Activated T-helper 1 cell treated with anti-CD3 and anti-CD28 coated beads, Interleukin-12 subunit alpha, Interleukin-12 subunit beta, Interleukin-2, Interleukin-4 antibody, amounts not matched to agents 30 ng/mL and 10 ng/mL and 1 ng/mL, durations not matched to agents 14 hours and 24 hours and 36 hours (primary cell): ENCODE measurements at regions not wholly inside any gene's neighbourhood (a gene's known extent, or its start where the extent isn't known, plus 50 kb on each side); places are given as distances from the start of the nearest gene placed in this dataset.
"Not testable (repeated sequence)": the region's sequence is repeated elsewhere in the genome, so short reads cannot be mapped to it uniquely, and the experiment has no call there.

Source experiments
- DNase-seq: peaks from one replicate; pipeline ENCODE4 v3.0.0; 2021; ENCODE audit warnings: low spot score
- H3K27ac Mint-ChIP-seq: one replicate; pipeline ENCODE4 v1.8.0; 2021; ENCODE audit warnings: mild to moderate bottlenecking, mixed read lengths
- H3K27me3 Mint-ChIP-seq: one replicate; pipeline ENCODE4 v1.8.0; 2022; ENCODE audit warnings: mild to moderate bottlenecking, moderate library complexity, mixed read lengths; ENCODE audit not compliant: insufficient read depth
- H3K36me3 Mint-ChIP-seq: one replicate; pipeline ENCODE4 v1.8.0; 2021; ENCODE audit warnings: low read depth, mixed read lengths
- H3K4me1 Mint-ChIP-seq: one replicate; pipeline ENCODE4 v1.8.0; 2021; ENCODE audit warnings: low read depth, mixed read lengths
- H3K4me3 Mint-ChIP-seq: one replicate; pipeline ENCODE4 v1.8.0; 2021; ENCODE audit warnings: mild to moderate bottlenecking, moderate library complexity, mixed read lengths
- H3K9me3 Mint-ChIP-seq: one replicate; pipeline ENCODE4 v1.8.0; 2021; ENCODE audit warnings: mixed read lengths
- intact Hi-C: fragments of 100-400 bp; cut with micrococcal nuclease; formaldehyde crosslinking; loops from one replicate; pipeline ENCODE4 v1.15.1; 2024

DNA sequence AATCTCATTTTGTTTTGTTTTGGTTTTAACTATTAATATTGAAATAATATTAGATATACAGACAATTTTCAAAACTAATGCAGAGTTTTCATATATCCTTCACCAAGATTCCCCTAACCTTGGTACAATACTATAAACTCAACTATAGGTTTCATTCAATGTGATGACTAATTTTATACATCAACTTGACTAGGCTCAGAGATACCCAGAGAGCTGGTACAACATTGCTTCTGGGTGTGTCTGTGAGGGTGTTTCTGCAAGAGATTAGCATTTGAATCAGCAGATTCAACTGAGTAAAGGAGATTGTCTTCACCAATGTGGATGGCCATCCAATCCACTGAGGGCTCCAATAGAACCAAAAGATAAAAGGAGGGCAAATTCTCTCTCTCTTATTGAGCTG, 221.3 kb upstream of the CRIM1 start:
- intact Hi-C loops, result no loop called here
- no peaks in the 10 kb centered on the region for H3K9me3 Mint-ChIP-seq
- peaks cover 19% of the 10 kb centered on the region for H3K27me3 Mint-ChIP-seq
- H3K4me1 Mint-ChIP-seq, result peaks cover 20% of the 10 kb centered on the region
- no peaks in the 10 kb centered on the region for H3K36me3 Mint-ChIP-seq
- DNase-seq, result no peak
- H3K4me3 Mint-ChIP-seq, result no peak overlapping the region
- no peak overlapping the region for H3K27ac Mint-ChIP-seq

DNA sequence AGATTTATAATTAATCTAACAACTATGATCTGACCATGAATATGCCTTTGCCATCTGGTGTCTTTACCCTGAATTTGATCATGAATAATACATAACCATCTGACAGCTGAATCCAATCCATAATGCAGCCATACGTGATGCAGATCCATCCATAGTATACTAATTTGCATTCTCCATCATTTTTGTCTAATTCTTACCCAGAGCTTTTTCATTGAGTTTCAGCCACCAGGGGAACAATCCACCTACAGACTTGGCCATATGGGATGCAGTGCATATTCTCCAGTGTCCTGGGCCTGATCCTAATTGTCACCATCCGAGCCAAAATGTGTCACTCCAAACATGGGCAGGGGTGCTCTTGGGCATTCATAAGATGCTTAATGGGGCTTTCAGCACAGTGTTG, 227.2 kb upstream of the CRIM1 start:
- no peak for DNase-seq
- intact Hi-C loops, result no loop called here
- no peaks in the 10 kb centered on the region for H3K36me3 Mint-ChIP-seq
- H3K4me1 Mint-ChIP-seq, result peaks cover 11% of the 10 kb centered on the region
- no peak overlapping the region for H3K27ac Mint-ChIP-seq
- H3K27me3 Mint-ChIP-seq, result peaks cover 20% of the 10 kb centered on the region
- H3K4me3 Mint-ChIP-seq, result no peak overlapping the region
- H3K9me3 Mint-ChIP-seq, result peaks cover 4% of the 10 kb centered on the region

DNA sequence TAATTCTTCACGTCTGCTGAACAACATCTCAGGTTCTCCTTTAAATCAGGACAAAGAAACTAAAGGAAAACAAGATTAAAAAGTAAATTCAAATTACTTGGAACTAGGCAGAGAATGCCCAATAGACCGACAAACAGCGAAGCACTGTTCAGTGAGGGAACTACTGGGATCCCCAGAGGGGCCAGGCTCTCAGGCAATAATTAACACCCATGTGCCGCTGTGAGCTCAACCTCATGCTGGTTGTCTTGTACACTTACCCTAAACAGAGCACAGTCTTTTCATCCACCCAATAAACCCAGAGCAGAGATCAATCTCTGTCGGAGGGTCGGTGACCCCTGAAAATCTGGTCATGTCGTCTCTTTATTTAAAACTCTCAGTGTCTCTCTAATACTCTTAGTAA, 229.9 kb upstream of the CRIM1 start:
- Mint-ChIP-seq H3K27me3 (peaks cover 20% of the 10 kb centered on the region), H3K4me3 (no peak overlapping the region), H3K4me1 (peaks cover 11% of the 10 kb centered on the region), H3K27ac (no peak overlapping the region), H3K36me3 (no peaks in the 10 kb centered on the region), H3K9me3 (peaks cover 12% of the 10 kb centered on the region)
- intact Hi-C loops, result no loop called here
- no peak for DNase-seq

DNA sequence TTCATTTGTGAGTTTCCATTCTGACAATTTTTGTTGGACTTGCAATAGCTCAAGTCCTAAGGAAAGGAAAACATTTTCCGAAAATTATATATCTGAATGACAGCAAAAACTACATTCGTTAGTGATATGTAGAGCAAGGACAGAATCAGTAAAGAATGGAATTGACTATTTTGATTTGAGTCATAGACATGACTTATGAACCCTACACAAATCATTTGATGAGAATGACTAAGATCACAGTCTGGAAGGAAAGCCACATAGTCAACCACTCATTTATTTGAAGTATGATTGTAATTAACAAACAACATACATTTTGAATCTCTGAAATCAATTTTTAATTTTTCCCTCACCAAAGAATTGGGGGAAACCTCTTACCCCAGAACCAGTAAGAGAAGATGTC, 231.6 kb upstream of the CRIM1 start:
- Mint-ChIP-seq H3K27ac (no peak overlapping the region), H3K9me3 (peaks cover 20% of the 10 kb centered on the region), H3K4me1 (peaks cover 11% of the 10 kb centered on the region), H3K4me3 (no peak overlapping the region), H3K36me3 (no peaks in the 10 kb centered on the region), H3K27me3 (peaks cover 23% of the 10 kb centered on the region)
- intact Hi-C loops, result loop anchor here (1.0 kb wide), 1 partner anchor 23 kb away; no protein-coding TSS in a partner anchor
- DNase-seq, result no peak

DNA sequence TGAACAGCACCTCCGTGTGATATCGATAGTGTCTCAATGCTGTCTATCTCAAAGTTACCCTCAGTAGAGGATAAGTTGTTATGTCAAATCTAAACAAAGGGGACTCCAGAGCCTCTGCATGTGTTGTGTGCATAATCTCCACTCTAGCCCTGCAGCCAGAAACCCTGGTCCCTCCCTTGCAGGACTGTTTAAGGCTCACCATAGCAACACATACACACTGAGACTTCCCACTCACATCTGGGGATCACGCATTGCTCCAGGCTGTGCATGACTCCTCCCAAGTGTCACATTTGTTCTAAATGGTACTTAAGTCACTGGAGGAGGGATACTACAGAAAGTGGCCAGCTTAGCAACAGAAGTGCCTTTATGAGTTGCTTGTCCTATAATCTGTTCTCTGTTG, 258.6 kb upstream of the CRIM1 start:
- Mint-ChIP-seq H3K4me3 (no peak overlapping the region), H3K27me3 (no peaks in the 10 kb centered on the region), H3K4me1 (no peaks in the 10 kb centered on the region), H3K9me3 (peaks cover 18% of the 10 kb centered on the region), H3K27ac (no peak overlapping the region), H3K36me3 (no peaks in the 10 kb centered on the region)
- intact Hi-C loops, result no loop called here
- no peak for DNase-seq

DNA sequence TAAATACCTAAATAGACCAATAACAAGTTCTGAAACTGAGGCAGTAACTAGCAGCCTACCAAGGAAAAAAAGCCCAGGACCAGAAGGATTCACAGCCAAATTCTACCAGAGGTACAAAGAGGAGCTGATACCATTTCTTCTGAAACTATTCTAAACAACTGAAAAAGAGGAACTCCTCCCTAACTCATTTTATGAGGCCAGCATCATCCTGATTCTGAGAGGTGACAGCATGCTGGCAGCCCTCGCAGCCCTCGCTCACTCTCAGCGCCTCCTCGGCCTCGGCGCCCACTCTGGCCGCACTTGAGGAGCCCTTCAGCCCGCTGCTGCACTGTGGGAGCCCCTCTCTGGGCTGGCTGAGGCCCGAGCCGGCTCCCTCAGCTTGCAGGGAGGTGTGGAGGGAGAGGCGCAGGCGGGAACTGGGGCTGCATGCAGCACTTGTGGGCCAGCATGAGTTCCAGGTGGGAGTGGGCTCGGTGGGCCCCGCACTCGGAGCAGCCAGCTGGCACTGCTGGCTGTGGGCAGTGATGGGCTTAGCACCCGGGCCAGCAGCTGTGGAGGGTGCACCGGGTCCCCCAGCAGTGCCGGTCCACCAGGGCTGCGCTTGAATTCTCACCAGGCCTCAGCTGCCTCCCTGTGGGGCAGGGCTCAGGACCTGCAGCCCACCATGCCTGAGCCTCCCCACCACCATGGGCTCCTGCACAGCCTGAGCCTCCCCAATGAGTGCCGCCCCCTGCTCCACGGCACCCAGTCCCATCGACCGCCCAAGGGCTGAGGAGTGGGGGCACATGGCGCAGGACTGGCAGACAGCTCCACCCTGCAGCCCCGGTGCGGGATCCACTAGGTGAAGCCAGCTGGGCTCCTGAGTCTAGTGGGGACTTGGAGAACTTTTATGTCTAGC, 263.5 kb upstream of the CRIM1 start:
- H3K27me3 Mint-ChIP-seq, DNase-seq, H3K4me3 Mint-ChIP-seq, H3K36me3 Mint-ChIP-seq, H3K4me1 Mint-ChIP-seq, intact Hi-C loops, H3K27ac Mint-ChIP-seq: not testable (repeated sequence)
- H3K9me3 Mint-ChIP-seq, result peaks cover 33% of the 10 kb centered on the region

DNA sequence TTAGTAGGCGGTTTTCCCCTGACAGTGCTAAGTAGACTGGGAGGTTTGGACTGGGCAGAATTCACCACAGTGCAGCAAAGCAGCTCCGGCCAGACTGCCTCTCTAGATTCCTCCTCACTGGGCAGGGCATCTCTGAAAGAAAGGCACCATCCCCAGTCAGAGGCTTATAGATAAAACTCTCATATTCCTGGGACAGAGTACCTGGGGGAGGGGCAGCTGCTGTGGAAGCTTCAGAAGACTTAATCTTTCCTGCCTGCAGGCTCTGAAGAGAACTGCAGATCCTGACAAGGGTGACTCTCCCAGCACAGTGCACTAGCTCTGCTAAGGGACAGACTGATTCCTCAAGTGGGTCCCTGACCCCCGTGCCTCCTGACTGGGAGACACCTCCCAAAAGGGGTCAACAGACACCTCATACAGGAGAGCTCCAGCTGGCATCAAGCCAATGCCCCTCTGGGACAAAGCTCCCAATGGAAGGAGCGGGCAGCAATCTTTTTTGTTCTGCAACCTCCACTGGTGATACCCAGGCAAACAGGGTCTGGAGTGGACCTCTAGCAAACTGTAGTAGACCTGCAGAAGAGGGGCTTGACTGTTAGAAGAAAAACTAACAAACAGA, 266.8 kb upstream of the CRIM1 start:
- DNase-seq, result no peak
- H3K4me1 Mint-ChIP-seq, result no peaks in the 10 kb centered on the region
- peaks cover 4% of the 10 kb centered on the region for H3K27me3 Mint-ChIP-seq
- peaks cover 23% of the 10 kb centered on the region for H3K9me3 Mint-ChIP-seq
- intact Hi-C loops, result no loop called here
- H3K36me3 Mint-ChIP-seq, result no peaks in the 10 kb centered on the region
- H3K27ac Mint-ChIP-seq, result no peak overlapping the region
- H3K4me3 Mint-ChIP-seq, result no peak overlapping the region

DNA sequence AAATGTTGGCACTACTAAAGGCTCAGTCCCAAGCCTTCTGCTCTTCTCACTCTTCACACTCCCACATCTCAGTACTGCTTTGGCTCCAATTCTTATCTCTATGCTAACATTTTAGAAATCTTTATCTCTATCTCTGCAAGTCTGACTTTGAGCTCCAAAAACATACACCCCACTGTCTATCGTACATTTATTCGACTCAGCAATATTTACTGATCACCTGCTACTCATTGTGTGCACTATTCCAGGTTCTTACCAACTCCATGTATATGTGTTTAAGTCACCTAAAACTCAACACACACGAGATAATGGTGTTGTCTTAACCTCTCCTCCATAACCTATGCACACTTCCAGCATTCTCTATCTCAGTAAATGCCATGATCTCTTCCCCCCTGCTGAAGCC, 268.2 kb upstream of the CRIM1 start:
- no peaks in the 10 kb centered on the region for H3K4me1 Mint-ChIP-seq
- H3K27ac Mint-ChIP-seq, result no peak overlapping the region
- intact Hi-C loops, result no loop called here
- H3K9me3 Mint-ChIP-seq, result peaks cover 14% of the 10 kb centered on the region
- H3K4me3 Mint-ChIP-seq, result no peak overlapping the region
- no peaks in the 10 kb centered on the region for H3K36me3 Mint-ChIP-seq
- peaks cover 7% of the 10 kb centered on the region for H3K27me3 Mint-ChIP-seq
- no peak for DNase-seq

DNA sequence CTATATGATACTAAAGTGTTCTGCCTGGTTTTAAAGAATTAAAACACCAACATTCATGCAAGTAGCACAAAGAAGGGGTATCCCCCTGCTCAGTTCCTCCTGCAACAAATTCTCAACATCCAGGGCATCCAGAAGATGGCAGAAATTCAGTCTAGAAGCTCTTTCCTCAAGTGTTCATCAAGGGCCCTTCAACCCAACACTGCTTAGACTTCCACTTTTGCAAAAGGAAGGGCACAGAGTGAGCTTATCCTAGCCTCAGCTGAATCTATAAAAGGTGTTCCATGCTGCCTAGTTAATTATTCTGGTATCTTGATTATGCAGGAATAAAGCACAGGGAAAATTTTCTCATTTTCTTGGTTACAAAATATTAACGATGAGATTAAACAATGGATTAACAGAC, 275.8 kb upstream of the CRIM1 start:
- Mint-ChIP-seq H3K27me3 (peaks cover 3% of the 10 kb centered on the region), H3K36me3 (no peaks in the 10 kb centered on the region), H3K4me1 (no peaks in the 10 kb centered on the region), H3K4me3 (no peak overlapping the region), H3K27ac (no peak overlapping the region), H3K9me3 (no peaks in the 10 kb centered on the region)
- no peak for DNase-seq
- intact Hi-C loops, result no loop called here

DNA sequence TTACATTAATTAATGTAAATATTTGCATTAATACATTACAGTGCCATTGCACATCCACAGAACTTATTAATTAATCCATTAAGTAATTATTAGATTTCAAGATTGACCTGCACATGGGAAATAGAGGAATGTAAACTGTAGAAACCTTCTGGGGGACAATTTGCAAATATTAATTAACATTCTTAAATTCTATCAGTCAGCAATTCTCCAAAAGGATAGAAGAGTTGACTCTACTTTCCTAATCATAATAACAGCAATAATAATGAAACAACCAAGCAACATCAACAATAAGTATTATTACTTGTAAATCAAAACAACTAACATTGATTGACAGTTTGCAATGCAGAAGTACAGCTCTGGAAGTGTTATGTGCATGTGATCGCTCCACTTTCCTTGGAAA, 281.6 kb upstream of the CRIM1 start:
- Mint-ChIP-seq H3K27me3 (peaks cover 5% of the 10 kb centered on the region), H3K4me1 (no peaks in the 10 kb centered on the region), H3K9me3 (no peaks in the 10 kb centered on the region), H3K4me3 (no peak overlapping the region), H3K36me3 (no peaks in the 10 kb centered on the region), H3K27ac (no peak overlapping the region)
- no peak for DNase-seq
- intact Hi-C loops, result no loop called here

DNA sequence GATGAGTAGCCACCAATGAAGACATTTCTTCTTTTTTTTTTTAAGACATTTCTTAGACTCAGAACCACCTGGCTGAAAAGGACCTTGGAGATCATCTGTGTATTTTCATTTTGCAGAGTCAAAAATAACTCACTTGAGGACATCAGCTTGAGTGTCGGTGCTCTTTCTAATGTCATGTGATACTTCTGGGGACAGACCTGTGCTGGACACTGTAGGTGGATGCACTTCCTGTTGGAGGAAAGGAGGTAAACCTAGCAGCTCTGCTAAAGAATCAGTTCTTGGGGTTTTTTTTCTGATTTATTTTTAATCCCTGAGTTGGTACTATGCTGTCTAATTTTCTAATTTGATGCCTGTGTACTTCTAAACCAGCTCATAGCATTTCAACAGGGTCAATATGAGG, 283.9 kb upstream of the CRIM1 start:
- no peaks in the 10 kb centered on the region for H3K4me1 Mint-ChIP-seq
- H3K9me3 Mint-ChIP-seq, result no peaks in the 10 kb centered on the region
- no peak overlapping the region for H3K4me3 Mint-ChIP-seq
- no peak overlapping the region for H3K27ac Mint-ChIP-seq
- H3K36me3 Mint-ChIP-seq, result no peaks in the 10 kb centered on the region
- H3K27me3 Mint-ChIP-seq, result peaks cover 5% of the 10 kb centered on the region
- DNase-seq, result no peak
- intact Hi-C loops, result no loop called here

DNA sequence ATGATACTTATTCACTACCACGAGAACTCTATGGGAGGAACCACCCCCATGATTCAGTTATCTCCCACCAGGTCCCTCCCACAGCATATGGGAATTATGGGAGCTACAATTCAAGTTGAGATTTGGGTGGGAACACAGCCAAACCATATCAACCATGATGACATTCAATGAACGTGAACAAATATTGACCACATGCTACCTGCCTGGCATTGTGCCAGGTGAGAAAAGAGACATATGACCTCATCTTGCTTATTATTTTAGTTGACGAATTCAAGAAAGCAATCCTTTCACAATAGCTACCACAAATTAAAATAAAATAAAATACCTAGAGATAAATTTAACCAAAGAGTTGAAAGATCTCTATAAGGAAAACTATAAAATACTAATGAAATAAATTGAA, 286.5 kb upstream of the CRIM1 start:
- no peak overlapping the region for H3K27ac Mint-ChIP-seq
- H3K36me3 Mint-ChIP-seq, result no peaks in the 10 kb centered on the region
- no peaks in the 10 kb centered on the region for H3K9me3 Mint-ChIP-seq
- no peak overlapping the region for H3K4me3 Mint-ChIP-seq
- no peak for DNase-seq
- intact Hi-C loops, result no loop called here
- H3K4me1 Mint-ChIP-seq, result no peaks in the 10 kb centered on the region
- peaks cover 5% of the 10 kb centered on the region for H3K27me3 Mint-ChIP-seq

DNA sequence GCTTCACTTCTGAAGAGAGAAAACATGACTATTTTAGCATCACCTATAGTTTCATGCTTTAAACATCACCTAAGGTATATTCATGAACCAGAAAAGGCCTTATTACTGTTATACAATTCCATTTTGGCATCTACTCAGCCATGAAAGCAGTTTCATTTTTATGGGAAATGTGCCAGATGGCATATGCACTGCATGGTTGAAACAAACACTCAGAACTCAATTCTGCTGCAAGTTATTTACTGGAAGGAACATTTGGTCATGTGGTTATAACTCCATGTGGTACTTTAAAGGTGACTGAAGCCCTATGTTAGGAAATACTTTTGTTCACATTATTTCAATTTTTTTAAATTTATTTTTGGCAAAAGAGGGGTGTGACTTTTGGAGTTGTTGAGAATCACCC, 287.5 kb upstream of the CRIM1 start:
- Mint-ChIP-seq H3K27me3 (peaks cover 5% of the 10 kb centered on the region), H3K36me3 (no peaks in the 10 kb centered on the region), H3K9me3 (no peaks in the 10 kb centered on the region), H3K4me3 (no peak overlapping the region), H3K4me1 (no peaks in the 10 kb centered on the region), H3K27ac (no peak overlapping the region)
- DNase-seq, result no peak
- intact Hi-C loops, result no loop called here
